ENCODE measurements at regions not wholly inside any gene's neighbourhood (a gene's known extent, or its start where the extent isn't known, plus 50 kb on each side); places are given as distances from the start of the nearest gene placed in this dataset.
A peak's percentile ranks its signal among the peaks of the same experiment; 100 is the strongest.

GRCh38 chr13:83211301-83211700 is 671.0 kb downstream of the SLITRK1 start:
- no peak overlapping the region for H3K4me3 ChIP-seq (ENCODE audit: low read length)

GRCh38 chr13:83204886-83205285 is 677.4 kb downstream of the SLITRK1 start:
- Histone ChIP-seq H3K36me3 (ENCODE audit: insufficient read depth, low read length) (no peaks in the 10 kb centered on the region), H3K9me3 (replicated peaks; ENCODE audit: low read length) (no peaks in the 10 kb centered on the region), H3K27me3 (ENCODE audit: control insufficient read depth, insufficient read depth, low read length) (no peaks in the 10 kb centered on the region), H3K4me2 (ENCODE audit: low read length) (no peak overlapping the region), H3K4me1 (ENCODE audit: control insufficient read depth, insufficient read depth, low read length) (no peaks in the 10 kb centered on the region), H3K4me3 (ENCODE audit: low read length) (no peak overlapping the region), H3K9ac (ENCODE audit: low read depth, low read length) (no peak overlapping the region)

More at GRCh38 chr13:83211301-83211700, 671.0 kb downstream of the SLITRK1 start:
- Histone ChIP-seq H3K9ac (ENCODE audit: low read depth, low read length) (peak overlapping the region; percentile 54), H3K4me2 (ENCODE audit: low read length) (peak overlapping the region; percentile 34), H3K27me3 (ENCODE audit: control insufficient read depth, insufficient read depth, low read length) (no peaks in the 10 kb centered on the region), H3K4me1 (ENCODE audit: control insufficient read depth, insufficient read depth, low read length) (peaks cover 30% of the 10 kb centered on the region), H3K36me3 (ENCODE audit: insufficient read depth, low read length) (no peaks in the 10 kb centered on the region), H3K9me3 (replicated peaks; ENCODE audit: low read length) (peaks cover 10% of the 10 kb centered on the region)

- Histone ChIP-seq H3K36me3 (ENCODE audit: insufficient read depth, low read length) (no peaks in the 10 kb centered on the region), H3K27me3 (ENCODE audit: control insufficient read depth, insufficient read depth, low read length) (no peaks in the 10 kb centered on the region), H3K9ac (ENCODE audit: low read depth, low read length) (no peak overlapping the region), H3K9me3 (replicated peaks; ENCODE audit: low read length) (no peaks in the 10 kb centered on the region), H3K4me2 (ENCODE audit: low read length) (no peak overlapping the region), H3K4me3 (ENCODE audit: low read length) (no peak overlapping the region), H3K4me1 (ENCODE audit: control insufficient read depth, insufficient read depth, low read length) (no peaks in the 10 kb centered on the region)
Measured at GRCh38 chr13:83201506-83201905, 680.8 kb downstream of the SLITRK1 start.

GRCh38 chr13:83197316-83197715 is 685.0 kb downstream of the SLITRK1 start:
- Histone ChIP-seq H3K4me3 (ENCODE audit: low read length) (no peak overlapping the region), H3K4me2 (ENCODE audit: low read length) (no peak overlapping the region), H3K27me3 (ENCODE audit: control insufficient read depth, insufficient read depth, low read length) (no peaks in the 10 kb centered on the region), H3K36me3 (ENCODE audit: insufficient read depth, low read length) (no peaks in the 10 kb centered on the region), H3K9me3 (replicated peaks; ENCODE audit: low read length) (no peaks in the 10 kb centered on the region), H3K9ac (ENCODE audit: low read depth, low read length) (no peak overlapping the region), H3K4me1 (ENCODE audit: control insufficient read depth, insufficient read depth, low read length) (no peaks in the 10 kb centered on the region)

- Histone ChIP-seq H3K9ac (ENCODE audit: low read depth, low read length) (no peak overlapping the region), H3K9me3 (replicated peaks; ENCODE audit: low read length) (no peaks in the 10 kb centered on the region), H3K4me3 (ENCODE audit: low read length) (no peak overlapping the region), H3K36me3 (ENCODE audit: insufficient read depth, low read length) (no peaks in the 10 kb centered on the region), H3K4me1 (ENCODE audit: control insufficient read depth, insufficient read depth, low read length) (no peaks in the 10 kb centered on the region), H3K4me2 (ENCODE audit: low read length) (no peak overlapping the region), H3K27me3 (ENCODE audit: control insufficient read depth, insufficient read depth, low read length) (no peaks in the 10 kb centered on the region)
Measured at GRCh38 chr13:83190020-83190419, 692.3 kb downstream of the SLITRK1 start.

- H3K4me1 ChIP-seq (ENCODE audit: control insufficient read depth, insufficient read depth, low read length): no peaks in the 10 kb centered on the region
- no peak overlapping the region for H3K4me2 ChIP-seq (ENCODE audit: low read length)
- H3K9me3 ChIP-seq (replicated peaks; ENCODE audit: low read length): no peaks in the 10 kb centered on the region
- H3K9ac ChIP-seq (ENCODE audit: low read depth, low read length): no peak overlapping the region
- no peaks in the 10 kb centered on the region for H3K27me3 ChIP-seq (ENCODE audit: control insufficient read depth, insufficient read depth, low read length)
- no peak overlapping the region for H3K4me3 ChIP-seq (ENCODE audit: low read length)
- no peaks in the 10 kb centered on the region for H3K36me3 ChIP-seq (ENCODE audit: insufficient read depth, low read length)
Measured at GRCh38 chr13:83184819-83185218, 697.5 kb downstream of the SLITRK1 start.

GRCh38 chr13:83184150-83184475 is 698.2 kb downstream of the SLITRK1 start:
- H3K4me3 ChIP-seq (ENCODE audit: low read length): no peak overlapping the region
- no peak overlapping the region for H3K4me2 ChIP-seq (ENCODE audit: low read length)
- no peaks in the 10 kb centered on the region for H3K4me1 ChIP-seq (ENCODE audit: control insufficient read depth, insufficient read depth, low read length)
- H3K27me3 ChIP-seq (ENCODE audit: control insufficient read depth, insufficient read depth, low read length): no peaks in the 10 kb centered on the region
- no peaks in the 10 kb centered on the region for H3K9me3 ChIP-seq (replicated peaks; ENCODE audit: low read length)
- H3K36me3 ChIP-seq (ENCODE audit: insufficient read depth, low read length): no peaks in the 10 kb centered on the region
- no peak overlapping the region for H3K9ac ChIP-seq (ENCODE audit: low read depth, low read length)

GRCh38 chr13:83183439-83184149 is 698.7 kb downstream of the SLITRK1 start:
- H3K36me3 ChIP-seq (ENCODE audit: insufficient read depth, low read length): no peaks in the 10 kb centered on the region
- H3K27me3 ChIP-seq (ENCODE audit: control insufficient read depth, insufficient read depth, low read length): no peaks in the 10 kb centered on the region
- H3K9me3 ChIP-seq (replicated peaks; ENCODE audit: low read length): no peaks in the 10 kb centered on the region
- no peaks in the 10 kb centered on the region for H3K4me1 ChIP-seq (ENCODE audit: control insufficient read depth, insufficient read depth, low read length)
- H3K4me3 ChIP-seq (ENCODE audit: low read length): no peak overlapping the region
- no peak overlapping the region for H3K4me2 ChIP-seq (ENCODE audit: low read length)
- H3K9ac ChIP-seq (ENCODE audit: low read depth, low read length): no peak overlapping the region

GRCh38 chr13:83182845-83183244 is 699.4 kb downstream of the SLITRK1 start:
- H3K4me2 ChIP-seq (ENCODE audit: low read length): no peak overlapping the region
- no peaks in the 10 kb centered on the region for H3K4me1 ChIP-seq (ENCODE audit: control insufficient read depth, insufficient read depth, low read length)
- H3K4me3 ChIP-seq (ENCODE audit: low read length): no peak overlapping the region
- no peaks in the 10 kb centered on the region for H3K9me3 ChIP-seq (replicated peaks; ENCODE audit: low read length)
- H3K36me3 ChIP-seq (ENCODE audit: insufficient read depth, low read length): no peaks in the 10 kb centered on the region
- no peaks in the 10 kb centered on the region for H3K27me3 ChIP-seq (ENCODE audit: control insufficient read depth, insufficient read depth, low read length)
- H3K9ac ChIP-seq (ENCODE audit: low read depth, low read length): no peak overlapping the region

GRCh38 chr13:83178008-83178407 is 704.3 kb downstream of the SLITRK1 start:
- Histone ChIP-seq H3K27me3 (ENCODE audit: control insufficient read depth, insufficient read depth, low read length) (no peaks in the 10 kb centered on the region), H3K36me3 (ENCODE audit: insufficient read depth, low read length) (no peaks in the 10 kb centered on the region), H3K4me2 (ENCODE audit: low read length) (no peak overlapping the region)

GRCh38 chr13:83168590-83168989 is 713.7 kb downstream of the SLITRK1 start:
- H3K27me3 ChIP-seq (ENCODE audit: control insufficient read depth, insufficient read depth, low read length): no peaks in the 10 kb centered on the region
- no peak overlapping the region for H3K4me2 ChIP-seq (ENCODE audit: low read length)
- H3K4me1 ChIP-seq (ENCODE audit: control insufficient read depth, insufficient read depth, low read length): no peaks in the 10 kb centered on the region
- H3K9me3 ChIP-seq (replicated peaks; ENCODE audit: low read length): no peaks in the 10 kb centered on the region
- H3K9ac ChIP-seq (ENCODE audit: low read depth, low read length): no peak overlapping the region
- H3K36me3 ChIP-seq (ENCODE audit: insufficient read depth, low read length): no peaks in the 10 kb centered on the region
- no peak overlapping the region for H3K4me3 ChIP-seq (ENCODE audit: low read length)

More at GRCh38 chr13:83178008-83178407, 704.3 kb downstream of the SLITRK1 start:
- Histone ChIP-seq H3K4me1 (ENCODE audit: control insufficient read depth, insufficient read depth, low read length) (no peaks in the 10 kb centered on the region), H3K4me3 (ENCODE audit: low read length) (no peak overlapping the region), H3K9ac (ENCODE audit: low read depth, low read length) (no peak overlapping the region), H3K9me3 (replicated peaks; ENCODE audit: low read length) (no peaks in the 10 kb centered on the region)

- no peak overlapping the region for H3K9ac ChIP-seq (ENCODE audit: low read depth, low read length)
- no peak overlapping the region for H3K4me2 ChIP-seq (ENCODE audit: low read length)
Measured at GRCh38 chr13:83167203-83167602, 715.1 kb downstream of the SLITRK1 start.

More at GRCh38 chr13:83167203-83167602, 715.1 kb downstream of the SLITRK1 start:
- Histone ChIP-seq H3K4me1 (ENCODE audit: control insufficient read depth, insufficient read depth, low read length) (no peaks in the 10 kb centered on the region), H3K4me3 (ENCODE audit: low read length) (no peak overlapping the region), H3K27me3 (ENCODE audit: control insufficient read depth, insufficient read depth, low read length) (no peaks in the 10 kb centered on the region), H3K36me3 (ENCODE audit: insufficient read depth, low read length) (no peaks in the 10 kb centered on the region), H3K9me3 (replicated peaks; ENCODE audit: low read length) (no peaks in the 10 kb centered on the region)

Measured in skeletal muscle satellite cell (primary cell).